NCI-H1417 treated with DMSO at 0.1 percent for 48 hours (cell line): ENCODE measurements at regions not wholly inside any gene's neighbourhood (a gene's known extent, or its start where the extent isn't known, plus 50 kb on each side); places are given as distances from the start of the nearest gene placed in this dataset.

Experiments used
- DNase-seq: peaks from one replicate; lab custom pipeline; 2025; lab: John Stamatoyannopoulos, UW

DNA sequence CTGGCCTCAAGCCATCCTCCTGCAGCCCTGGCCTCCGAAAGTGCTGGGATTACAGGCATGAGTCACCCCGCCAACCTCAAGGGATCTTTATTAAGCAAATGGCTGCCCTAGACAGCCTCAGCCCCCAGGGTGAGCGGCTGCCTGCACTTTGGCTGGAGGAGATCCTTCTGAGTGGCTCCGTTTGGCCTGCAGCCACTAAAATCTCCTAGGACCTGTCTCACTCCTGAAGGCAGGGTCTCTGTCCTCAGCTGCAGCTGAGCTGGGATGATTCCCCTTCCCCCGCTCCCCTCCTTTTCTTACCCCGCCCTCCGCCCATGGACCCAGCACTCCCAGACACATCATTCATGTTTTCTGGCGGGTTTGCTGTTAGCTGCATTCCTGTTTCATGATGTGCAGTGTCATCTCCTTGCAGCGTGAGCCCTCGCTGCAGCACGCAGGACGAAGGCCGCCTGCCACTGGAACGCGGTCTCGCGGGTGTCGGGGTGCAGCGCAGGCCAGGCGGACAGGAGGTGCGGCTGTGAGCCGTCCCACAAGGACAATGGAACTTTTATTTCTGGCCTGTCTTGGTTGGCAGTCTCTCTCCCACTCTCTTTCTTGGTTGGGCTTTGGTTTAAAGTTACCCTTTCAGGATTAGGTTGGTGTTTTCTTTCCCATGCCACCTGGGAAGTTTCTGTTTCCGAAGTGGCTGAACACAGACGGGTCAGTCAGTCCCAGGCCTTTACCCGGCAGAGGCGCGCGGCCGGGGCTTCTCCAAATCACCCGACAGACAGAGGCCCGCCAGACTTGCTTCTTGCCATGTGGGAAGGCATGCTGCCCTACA lies 137.1 kb downstream of the FOXD1 start:
- DNase-seq = no peak

DNA sequence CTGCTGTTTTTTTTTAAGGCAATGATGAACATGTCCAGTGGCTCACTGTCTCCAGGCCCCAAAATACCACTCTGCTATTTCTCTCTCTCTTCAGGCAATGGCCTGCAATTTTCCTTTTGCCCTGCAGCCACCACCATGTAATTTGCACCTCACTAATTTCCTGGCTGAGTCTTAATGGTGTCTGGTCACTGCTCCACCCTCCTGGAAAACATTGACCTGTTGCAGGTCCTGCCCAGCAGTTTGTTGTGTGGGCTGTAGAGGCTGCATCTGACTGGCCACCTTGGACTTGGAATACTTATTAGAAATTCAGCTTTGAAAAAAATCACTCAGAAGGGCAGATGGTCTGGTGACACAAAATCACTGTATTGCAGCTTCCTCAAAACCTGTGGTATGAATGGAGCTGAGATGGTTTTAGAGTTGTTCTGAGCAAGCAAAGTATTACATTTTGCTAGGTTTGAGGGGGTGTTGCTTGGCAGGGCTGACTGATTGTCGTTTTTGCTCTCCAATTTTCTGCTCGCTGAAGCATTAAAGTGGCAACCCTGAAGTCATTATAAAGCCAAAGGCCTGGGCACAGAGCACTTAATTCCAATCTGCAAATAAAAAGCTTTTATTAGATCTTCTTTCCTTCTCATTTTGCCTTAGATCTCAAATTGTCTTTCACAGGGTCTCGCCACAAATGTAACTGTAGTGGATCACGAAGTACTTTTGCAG lies 134.8 kb downstream of the TMEM174 start:
- DNase-seq = no peak

GRCh38 chr5:73306741-73307275 lies 133.8 kb downstream of the TMEM174 start:
- no peak for DNase-seq

GRCh38 chr5:73306078-73306719 lies 133.2 kb downstream of the TMEM174 start:
- DNase-seq = no peak

DNA sequence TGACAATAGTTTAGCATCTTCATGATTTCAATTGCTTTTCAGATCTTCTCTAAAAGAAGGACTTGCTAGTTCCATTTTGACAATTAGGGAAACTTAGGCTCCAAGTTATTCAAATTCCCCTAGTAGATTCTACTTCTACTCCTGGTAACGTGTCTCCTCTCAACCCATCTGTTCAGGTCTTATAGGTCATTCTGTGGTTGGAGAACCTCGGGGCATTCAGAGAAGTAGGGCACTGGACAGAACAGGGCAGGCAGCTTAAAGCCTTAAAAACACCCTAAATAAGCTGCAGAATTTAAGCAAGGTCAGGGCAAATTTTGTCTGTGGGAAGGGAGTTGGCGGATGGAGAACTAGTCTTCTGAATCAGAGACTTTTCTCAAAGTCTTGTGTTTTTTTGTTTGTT lies 132.4 kb downstream of the TMEM174 start:
- DNase-seq = no peak

DNA sequence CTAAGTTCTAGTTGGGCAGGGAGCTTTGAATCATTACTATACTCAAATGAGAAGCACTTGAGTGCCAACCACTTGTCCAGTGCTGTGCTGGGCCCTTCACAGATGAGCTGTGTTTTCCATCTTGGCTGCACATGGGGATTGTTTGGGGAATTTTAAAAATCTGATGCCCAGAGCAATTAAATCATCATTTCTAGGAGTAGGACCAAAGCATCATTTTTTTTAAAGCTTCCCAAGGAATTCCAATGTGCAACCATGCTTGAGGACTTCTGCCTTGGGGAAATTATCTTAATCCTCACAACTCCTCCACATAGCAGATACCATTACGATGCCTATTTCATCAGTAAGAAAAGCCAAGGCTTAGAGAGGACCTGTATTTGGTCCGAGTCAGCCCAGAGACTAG lies 131.4 kb downstream of the TMEM174 start:
- no peak for DNase-seq

- no peak for DNase-seq
These were observed 130.4 kb downstream of the TMEM174 start for GRCh38 chr5:73303148-73304079.

- DNase-seq = no peak
These were observed 129.8 kb downstream of the TMEM174 start for GRCh38 chr5:73302797-73303147.

GRCh38 chr5:73301208-73301901 lies 128.4 kb downstream of the TMEM174 start:
- no peak for DNase-seq

GRCh38 chr5:73300337-73301207 lies 127.6 kb downstream of the TMEM174 start:
- DNase-seq = no peak

DNA sequence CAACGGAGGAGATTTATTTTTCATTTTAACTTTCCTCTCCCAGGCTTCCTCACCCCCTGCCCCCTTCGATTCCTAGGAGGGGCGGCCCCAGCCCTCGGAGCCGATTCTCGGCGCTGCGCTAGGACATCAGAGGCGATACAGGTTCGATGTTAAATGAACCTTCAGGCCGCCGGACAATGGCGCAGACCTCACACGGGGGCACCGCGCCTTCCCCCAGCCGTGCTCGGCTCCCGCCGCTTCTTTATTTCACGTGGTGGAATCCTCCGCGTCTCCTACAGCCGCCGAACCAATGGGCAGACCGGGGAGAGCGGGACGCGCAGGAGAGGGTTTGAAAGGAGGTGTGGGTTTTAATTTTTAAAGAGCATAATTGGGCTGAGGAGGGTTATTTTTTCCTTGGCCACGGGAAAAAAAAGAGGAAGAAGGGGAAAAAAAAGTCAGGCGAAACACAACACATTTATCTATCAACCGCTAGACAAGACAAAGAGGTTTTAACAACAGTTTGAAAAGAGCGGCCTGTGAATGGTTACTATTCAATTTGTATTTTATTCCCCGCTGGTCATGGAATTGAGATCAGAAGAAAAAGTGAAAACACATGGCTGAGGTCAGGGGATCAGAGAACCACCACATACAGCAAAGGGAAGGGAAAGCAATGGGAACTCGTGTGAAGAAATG lies 126.8 kb downstream of the TMEM174 start:
- no peak for DNase-seq

DNA sequence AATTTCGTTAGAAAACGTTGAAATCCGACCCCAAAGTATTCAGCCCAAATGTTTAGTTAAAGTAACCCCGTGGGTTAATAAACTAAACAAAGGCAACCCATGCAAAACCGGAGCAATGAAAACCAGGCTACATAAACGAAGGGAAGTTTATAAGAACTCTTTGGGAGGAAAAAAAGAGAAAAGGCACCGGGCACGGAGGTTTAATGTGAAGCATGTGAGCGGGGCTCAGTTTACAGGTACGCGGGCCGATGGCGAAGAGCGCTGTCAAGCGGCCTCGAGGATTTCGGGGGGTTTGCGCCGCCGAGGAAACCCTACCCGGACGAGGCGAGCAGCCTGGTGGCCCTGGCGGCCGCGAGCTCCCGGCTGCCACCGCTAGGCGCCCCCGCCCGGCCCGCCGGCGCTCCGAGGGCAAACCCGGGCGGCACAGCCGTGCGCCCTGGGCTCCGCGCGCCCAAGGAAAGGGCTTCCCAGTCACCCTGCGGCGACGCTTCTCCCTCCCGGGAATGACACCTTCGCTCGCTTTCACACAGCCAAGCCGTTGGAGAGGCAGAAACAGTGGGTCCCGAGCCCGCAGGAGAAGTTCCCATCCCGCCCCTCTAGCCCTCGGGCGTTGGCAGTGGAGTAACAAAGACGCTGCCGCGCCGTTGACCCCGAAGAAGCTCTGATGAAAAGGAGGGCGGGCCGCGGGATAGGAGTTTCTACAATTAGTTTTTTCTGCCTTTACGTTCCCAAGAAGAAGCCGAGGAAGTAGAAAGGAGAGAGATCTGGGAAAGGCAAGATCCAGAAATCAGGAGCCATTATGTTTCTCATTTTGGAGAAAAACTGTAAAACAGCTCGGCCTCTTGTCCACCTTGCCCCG lies 126.0 kb downstream of the TMEM174 start:
- DNase-seq = no peak

- no peak for DNase-seq
These were observed 125.3 kb downstream of the TMEM174 start for GRCh38 chr5:73298251-73298771.

DNA sequence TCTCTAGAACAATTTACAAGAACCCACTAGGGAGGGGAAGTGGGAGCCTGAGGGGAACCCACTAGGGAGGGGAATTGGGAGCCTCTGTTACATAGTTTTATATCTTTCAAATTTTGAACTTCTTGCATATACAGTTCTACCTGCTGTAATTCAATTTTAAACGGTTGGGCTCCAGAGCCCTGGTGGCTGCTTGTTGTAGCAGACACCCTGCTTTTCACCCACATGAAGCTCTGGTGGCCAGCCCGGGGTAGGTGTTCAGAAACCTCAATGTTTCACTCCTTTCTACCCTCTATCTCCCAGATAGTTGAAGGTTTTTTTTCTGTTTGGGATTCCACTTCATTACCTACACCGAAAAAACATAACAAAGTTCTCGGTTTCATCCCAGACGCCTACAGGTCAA lies 124.4 kb downstream of the TMEM174 start:
- no peak for DNase-seq

GRCh38 chr5:73296772-73297171 lies 123.8 kb downstream of the TMEM174 start:
- DNase-seq = no peak

DNA sequence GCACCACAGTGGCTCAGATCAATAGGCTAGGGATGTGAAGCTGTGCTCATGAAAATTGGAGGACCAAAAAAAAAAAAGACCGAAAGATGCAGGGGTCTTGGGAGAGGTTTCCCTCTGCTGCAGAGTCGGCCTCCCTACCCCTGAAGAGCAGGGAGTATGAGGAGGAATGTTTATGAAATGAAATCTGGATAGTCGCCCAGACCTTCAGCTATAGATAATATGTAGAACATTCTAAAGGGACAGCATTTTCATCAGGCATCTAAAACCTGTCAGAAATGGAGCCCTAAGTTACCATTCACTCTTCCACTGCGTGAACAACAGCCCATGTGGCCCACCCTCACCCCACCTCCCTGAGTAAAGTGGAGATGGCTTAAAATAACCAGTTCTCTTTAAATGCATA lies 122.9 kb downstream of the TMEM174 start:
- no peak for DNase-seq

DNA sequence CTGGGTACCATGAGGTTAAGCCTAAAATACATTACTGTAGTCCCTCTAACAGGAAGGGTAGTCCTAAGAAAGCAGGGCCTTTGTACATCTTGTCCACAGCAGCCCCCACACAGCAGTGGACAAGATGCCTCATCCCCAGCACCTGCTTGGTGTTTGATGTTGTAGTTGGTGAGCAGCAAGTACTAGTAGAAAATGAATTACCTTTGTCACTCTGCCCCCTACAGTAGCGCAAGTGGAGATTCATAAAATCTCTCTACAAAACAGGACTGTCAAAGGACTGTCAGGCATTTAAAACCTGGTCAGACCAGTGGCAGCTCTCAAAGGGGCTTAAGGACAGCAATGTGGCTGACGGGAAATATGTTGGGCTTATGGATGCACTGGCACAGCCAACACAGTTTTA lies 122.5 kb downstream of the TMEM174 start:
- DNase-seq = no peak

DNA sequence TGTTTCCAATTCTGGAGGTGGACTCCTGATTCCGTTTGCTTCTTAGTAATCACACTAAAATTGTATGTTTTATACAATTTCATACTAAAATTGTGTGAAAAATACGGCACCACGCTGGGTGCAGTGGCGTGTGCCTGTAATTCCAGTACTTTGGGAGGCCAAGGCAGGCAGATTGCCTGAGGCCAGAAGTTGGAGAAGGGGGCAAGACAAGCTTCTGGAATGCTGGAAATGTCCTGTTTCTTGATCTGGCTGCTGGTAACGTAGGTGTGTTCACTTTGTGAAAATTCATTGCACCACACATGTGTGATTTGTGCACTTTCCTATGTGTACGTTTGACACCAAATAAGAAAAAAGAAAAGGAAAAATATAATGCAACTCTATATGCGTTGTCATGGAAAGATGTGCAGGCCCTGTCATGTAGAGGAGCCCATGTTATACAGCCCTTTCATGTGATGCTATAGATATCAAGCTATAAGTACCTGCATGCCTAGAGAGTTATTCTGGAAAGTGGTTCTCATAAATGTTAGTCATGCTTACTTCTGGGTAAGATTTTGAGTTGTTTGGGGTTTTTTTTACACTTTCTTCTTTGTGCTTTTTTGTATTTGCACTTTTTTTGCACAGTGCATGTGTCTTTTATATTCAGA lies 119.9 kb downstream of the TMEM174 start:
- no peak for DNase-seq
